NCI-H2171 treated with DMSO at 0.1 percent for 48 hours (cell line): ENCODE measurements at regions not wholly inside any gene's neighbourhood (a gene's known extent, or its start where the extent isn't known, plus 50 kb on each side); places are given as distances from the start of the nearest gene placed in this dataset.
A peak's percentile ranks its signal among the peaks of the same experiment; 100 is the strongest.
"Not testable (repeated sequence)": the region's sequence is repeated elsewhere in the genome, so short reads cannot be mapped to it uniquely, and the experiment has no call there.

Experiments used
- DNase-seq: peaks from one replicate; lab custom pipeline; 2025; lab: John Stamatoyannopoulos, UW

DNA sequence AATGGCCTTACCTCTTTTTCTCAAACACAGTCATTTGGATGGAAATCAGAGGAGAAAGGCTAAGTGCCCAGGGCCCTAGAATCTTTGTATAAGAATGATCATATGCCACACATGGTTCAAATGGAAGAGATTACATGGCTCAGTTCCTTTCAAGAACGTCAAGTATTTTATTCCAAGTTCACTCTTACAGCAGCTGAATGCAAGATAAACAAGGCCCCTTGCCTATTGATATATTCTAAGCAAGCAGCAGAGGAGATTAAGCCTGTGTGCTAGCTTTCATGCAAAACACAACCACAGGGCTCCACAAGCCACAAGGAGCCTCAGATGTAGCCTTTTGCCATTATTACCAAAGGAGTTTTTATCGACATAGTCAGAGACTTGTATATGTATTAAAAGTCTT, 55.3 kb upstream of the SLCO6A1 start:
- no peak for DNase-seq

DNA sequence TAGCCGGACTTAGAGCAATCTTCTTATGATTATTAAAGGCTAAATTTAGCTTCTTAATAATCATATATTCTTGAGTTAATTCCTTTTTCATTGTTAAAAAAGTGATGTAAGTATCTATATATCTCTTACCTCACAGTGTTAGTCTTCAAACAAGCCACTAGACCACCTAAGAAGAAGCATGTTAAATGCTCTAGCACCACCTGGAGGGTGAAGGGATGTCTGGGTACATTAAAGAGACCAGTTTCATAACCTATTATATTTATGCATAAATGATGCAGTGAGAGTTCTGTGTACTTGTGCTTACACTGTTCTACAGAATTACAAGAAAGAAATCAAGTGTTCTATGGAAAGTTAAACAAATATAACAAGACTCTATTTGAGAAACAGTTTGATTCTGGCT, 55.9 kb upstream of the SLCO6A1 start:
- DNase-seq = peak; percentile 46

- peak; percentile 6 for DNase-seq
These were observed 63.3 kb upstream of the SLCO6A1 start for GRCh38 chr5:102561894-102562760.

- DNase-seq = no peak
These were observed 71.9 kb upstream of the SLCO6A1 start for GRCh38 chr5:102570747-102571146.

DNA sequence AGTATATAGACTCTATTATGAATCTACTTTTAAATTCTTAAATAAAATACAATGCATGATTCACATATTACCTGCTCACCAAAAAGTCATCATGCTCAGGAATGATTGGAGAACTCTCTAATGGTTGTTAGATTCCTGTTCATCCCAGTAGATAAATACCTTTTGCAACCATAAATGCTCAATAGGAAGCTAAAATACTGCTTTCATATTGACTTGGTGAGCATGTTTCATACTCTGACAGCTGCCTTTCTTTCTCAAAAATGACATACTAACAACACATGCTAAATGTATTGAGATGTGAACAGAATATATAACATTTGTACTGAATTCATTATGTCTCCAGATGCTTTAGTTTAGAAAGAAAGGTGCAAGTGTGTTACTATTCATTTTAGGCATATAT, 79.6 kb upstream of the SLCO6A1 start:
- DNase-seq = no peak

- no peak for DNase-seq
These were observed 80.6 kb upstream of the SLCO6A1 start for GRCh38 chr5:102579379-102579778.

GRCh38 chr5:102581011-102581410, 82.2 kb upstream of the SLCO6A1 start:
- no peak for DNase-seq

- DNase-seq = no peak
These were observed 83.9 kb upstream of the SLCO6A1 start for GRCh38 chr5:102582696-102583095.

GRCh38 chr5:102583276-102584124, 84.7 kb upstream of the SLCO6A1 start:
- peak; percentile 92 for DNase-seq

DNA sequence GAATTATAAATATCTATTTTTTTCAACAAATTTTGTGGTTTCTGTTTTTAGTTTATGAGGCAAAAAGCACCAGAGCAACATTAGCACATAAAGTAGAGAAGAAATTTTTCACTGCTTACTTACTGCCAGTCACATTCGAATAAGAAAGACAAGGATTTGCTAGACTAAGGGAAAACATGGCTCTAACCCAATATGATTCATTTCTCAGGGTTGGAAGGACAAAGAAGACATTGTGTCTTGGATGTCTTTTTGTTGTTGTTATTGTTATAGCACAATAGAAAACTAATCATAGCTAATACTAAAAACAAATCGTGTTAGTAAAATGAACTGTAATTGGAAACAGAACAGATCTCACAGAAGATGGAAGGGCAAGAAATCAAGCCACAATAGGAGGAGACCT, 90.9 kb upstream of the SLCO6A1 start:
- DNase-seq = no peak

GRCh38 chr5:102590467-102590866, 91.7 kb upstream of the SLCO6A1 start:
- DNase-seq = no peak

DNA sequence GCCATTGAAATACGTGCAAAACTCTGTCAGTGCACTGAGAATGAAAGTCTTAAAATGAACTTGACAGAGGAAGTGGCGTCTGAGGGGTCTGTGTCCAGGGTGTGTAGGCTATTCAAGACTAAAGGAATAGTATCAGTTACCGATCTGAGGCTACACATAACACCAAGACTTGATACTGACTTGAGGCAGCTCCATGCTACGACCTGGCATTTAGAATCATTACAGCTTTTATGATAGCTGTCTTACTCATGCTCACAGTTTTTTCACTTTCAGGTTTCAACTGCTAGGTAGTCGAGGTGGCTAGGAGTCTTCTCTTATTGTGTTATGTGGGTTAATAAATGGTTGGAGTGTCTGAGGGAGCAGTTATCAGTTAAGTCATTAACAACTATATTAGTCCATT, 92.8 kb upstream of the SLCO6A1 start:
- DNase-seq = no peak

GRCh38 chr5:102592586-102592985, 93.8 kb upstream of the SLCO6A1 start:
- DNase-seq = not testable (repeated sequence)

DNA sequence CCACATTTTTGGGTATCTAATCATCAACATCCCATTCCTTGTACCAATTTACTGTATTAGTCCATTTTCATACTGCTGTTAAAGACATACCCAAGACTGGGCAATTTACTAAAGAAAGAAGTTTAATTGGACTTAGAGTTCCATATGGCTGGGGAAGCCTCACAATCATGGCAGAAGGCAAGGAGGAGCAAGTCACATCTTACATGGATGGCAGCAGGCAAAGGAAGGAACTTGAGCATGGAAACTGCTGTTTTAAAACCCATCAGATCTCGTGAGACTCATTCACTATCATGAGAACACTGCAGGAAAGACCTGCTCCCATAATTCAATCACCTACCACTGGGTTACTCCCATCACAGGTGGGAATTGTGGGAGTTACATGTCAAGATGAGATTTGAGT, 95.4 kb upstream of the SLCO6A1 start:
- DNase-seq = no peak

DNA sequence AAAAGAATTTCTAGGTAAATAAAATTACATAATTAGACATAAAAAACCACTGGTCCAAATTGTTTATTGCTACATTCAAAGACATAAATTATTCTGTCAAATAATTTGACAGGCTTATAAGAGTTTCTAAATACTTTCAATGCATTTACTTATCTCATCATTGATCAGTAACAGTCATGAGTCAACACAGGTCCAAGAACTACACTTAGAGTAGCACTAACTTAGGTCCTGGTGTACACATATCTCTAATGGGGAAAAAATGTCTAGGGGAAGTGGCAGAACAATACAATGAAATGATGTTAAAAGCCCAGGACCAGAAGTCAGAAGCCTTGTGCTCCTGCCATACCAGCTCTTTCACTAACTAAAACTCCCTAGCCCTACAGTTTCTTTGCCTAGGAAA, 96.5 kb upstream of the SLCO6A1 start:
- no peak for DNase-seq

- no peak for DNase-seq
These were observed 97.3 kb upstream of the SLCO6A1 start for GRCh38 chr5:102596113-102596512.

- DNase-seq = no peak
These were observed 98.2 kb upstream of the SLCO6A1 start for GRCh38 chr5:102596951-102597350.

GRCh38 chr5:102599289-102599688, 100.5 kb upstream of the SLCO6A1 start:
- no peak for DNase-seq

DNA sequence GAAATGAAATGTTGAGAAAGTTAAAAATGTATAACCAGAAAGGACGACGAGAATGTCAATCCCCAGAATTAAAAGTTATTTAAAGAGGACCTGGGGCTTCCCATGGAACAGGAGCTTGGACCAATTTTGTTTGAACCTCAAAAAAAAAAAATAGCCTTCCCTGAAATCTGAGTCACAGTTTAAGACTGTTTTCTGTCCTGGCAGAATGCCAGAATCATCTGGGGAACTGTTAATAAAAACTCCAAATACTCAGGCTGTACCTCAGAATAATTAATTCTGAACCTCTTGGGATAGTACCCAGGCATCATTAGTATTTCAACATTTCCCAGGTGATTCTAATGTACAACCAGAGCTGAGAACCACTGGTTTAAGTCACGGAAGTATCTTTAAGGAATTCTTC, 102.2 kb upstream of the SLCO6A1 start:
- DNase-seq = peak; percentile 37

DNA sequence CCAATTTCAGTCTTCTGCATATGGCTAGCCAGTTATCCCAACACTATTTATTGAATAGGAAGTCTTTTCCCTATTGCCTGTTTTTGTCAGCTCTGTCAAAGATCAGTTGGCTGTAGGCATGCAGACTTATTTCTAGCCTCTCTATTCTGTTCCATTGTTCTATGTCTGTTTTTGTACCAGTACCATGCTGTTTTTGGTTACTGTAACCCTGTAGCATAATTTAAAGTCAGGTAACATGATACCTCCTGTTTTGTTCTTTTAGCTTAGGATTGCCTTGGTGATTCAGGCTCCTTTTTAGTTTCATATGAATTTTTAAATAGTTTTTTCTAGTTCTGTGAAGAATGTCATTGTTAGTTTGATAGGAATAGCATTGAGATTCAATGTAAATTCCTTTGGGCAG, 104.9 kb upstream of the SLCO6A1 start:
- DNase-seq = peak; percentile 11

DNA sequence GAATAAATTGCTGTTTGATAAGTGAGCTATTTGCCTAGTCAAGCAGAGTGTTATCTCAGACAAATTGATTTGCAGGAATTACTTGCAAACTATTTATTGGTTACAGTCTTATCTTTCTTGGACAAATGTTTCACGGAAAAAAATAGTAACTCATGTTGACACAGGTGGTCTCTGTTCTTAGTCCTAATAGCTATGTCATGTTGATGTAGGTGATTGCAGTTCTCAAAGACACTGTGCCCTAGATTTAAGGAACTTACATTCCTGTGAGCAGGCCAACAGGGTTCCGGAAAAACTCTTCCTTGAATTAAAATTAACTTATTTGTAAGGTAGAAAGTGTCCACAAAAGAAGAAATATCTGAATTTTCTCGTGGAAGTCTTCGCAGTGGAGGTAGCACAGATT, 109.6 kb upstream of the SLCO6A1 start:
- no peak for DNase-seq

DNA sequence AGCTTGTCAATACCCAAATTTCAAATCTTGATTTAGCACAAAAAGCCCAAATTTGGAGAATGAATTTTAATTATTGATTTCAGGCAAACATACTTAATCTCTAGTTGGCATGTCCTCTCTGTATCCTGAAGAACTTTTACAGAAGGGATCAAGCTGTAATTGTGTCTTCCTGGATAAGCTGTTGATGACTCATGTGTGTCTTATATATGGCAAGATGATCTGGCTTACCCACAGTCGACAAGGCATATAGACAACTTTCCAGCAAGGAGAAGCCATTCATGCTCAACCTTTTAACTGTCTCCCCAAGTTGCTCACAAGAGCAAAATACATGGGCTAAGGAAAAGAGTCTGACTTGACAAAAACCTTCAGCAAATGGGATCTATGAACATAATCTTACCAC, 112.5 kb upstream of the SLCO6A1 start:
- no peak for DNase-seq

- no peak for DNase-seq
These were observed 114.9 kb upstream of the SLCO6A1 start for GRCh38 chr5:102613661-102614060.
